Endothelial cell of umbilical vein (primary cell): ENCODE measurements at regions not wholly inside any gene's neighbourhood (a gene's known extent, or its start where the extent isn't known, plus 50 kb on each side); places are given as distances from the start of the nearest gene placed in this dataset.

Experiments
- BruUV-seq: library from RNA; stranded (reverse); fragments of 400-500 nt; replicated peaks from 2 replicates; lab custom pipeline; 2021; lab: Mats Ljungman, UMichigan
- CTCF ChIA-PET: fragments of 300-600, 350-600 bp; sonication (Branson Sonifier 250); formaldehyde crosslinking; loops from one replicate; lab custom pipeline; 2021; ENCODE audit warnings: antibody characterized with exemption, inconsistent platforms; lab: Charles Lee
- POLR2A ChIA-PET: fragments of 300-600, 350-600 bp; sonication (Branson Sonifier 250); formaldehyde crosslinking; loops from one replicate; lab custom pipeline; 2021; ENCODE audit warnings: antibody characterized with exemption, inconsistent platforms; lab: Charles Lee
- DNase-seq: peaks from one replicate; pipeline ENCODE4 v3.0.0-alpha.2; 2011; ENCODE audit warnings: low read depth, low spot score
- FAIRE-seq: peaks from 2 replicates; lab custom pipeline; 2011; peaks lifted over from hg19 to GRCh38; lab: Jason Lieb, UNC
- H2AFZ ChIP-seq: 2 replicates; pipeline ENCODE4 v1.6.0; 2012; ENCODE audit warnings: low read depth, low read length, control low read depth, inconsistent platforms
- H3K27ac ChIP-seq: 2 replicates; pipeline ENCODE4 v1.5.1; 2011; ENCODE audit warnings: low read depth, mild to moderate bottlenecking, control low read depth, low read length, moderate library complexity; ENCODE audit not compliant: insufficient read depth
- H3K27me3 ChIP-seq, 2 experiments: 2 replicates each; pipeline versions ENCODE4 v1.6.0 to v1.6.1; 2011; ENCODE audit warnings: low read length in 2 of 2, mixed read lengths in 1 of 2; ENCODE audit not compliant: control insufficient read depth in 2 of 2, insufficient read depth in 2 of 2
- H3K36me3 ChIP-seq, 2 experiments: 2 replicates in 1 of 2; 3 replicates in 1 of 2; pipeline ENCODE4 v1.5.1; 2011; ENCODE audit warnings: low read length in 2 of 2, mild to moderate bottlenecking in 1 of 2, moderate library complexity in 1 of 2; ENCODE audit not compliant: control insufficient read depth in 2 of 2, insufficient read depth in 2 of 2; ENCODE audit errors: extremely low read depth in 1 of 2
- H3K4me1 ChIP-seq: 3 replicates; pipeline ENCODE4 v1.5.1; 2011; ENCODE audit warnings: mild to moderate bottlenecking, low read length; ENCODE audit not compliant: control insufficient read depth, insufficient read depth; ENCODE audit errors: extremely low read depth
- H3K4me2 ChIP-seq: 2 replicates; pipeline ENCODE4 v1.6.1; 2011; ENCODE audit warnings: low read length, control low read depth, mixed read lengths; ENCODE audit not compliant: insufficient read depth
- H3K4me3 ChIP-seq, 3 experiments: fragments of 200-600 bp in 1 of 3; sonication (generic), shearing (Covaris generic) in 1 of 3; replicated peaks in 1 of 3; 2 replicates each; pipeline ENCODE4 v1.5.1; 2011 to 2016; ENCODE audit warnings: control low read depth in 3 of 3, low read length in 3 of 3, mild to moderate bottlenecking in 2 of 3, inconsistent platforms in 1 of 3, low read depth in 1 of 3, moderate library complexity in 1 of 3; ENCODE audit not compliant: insufficient read depth in 1 of 3
- H3K79me2 ChIP-seq: 2 replicates; pipeline ENCODE4 v1.6.0; 2012; ENCODE audit warnings: low read length, inconsistent platforms; ENCODE audit not compliant: control insufficient read depth, insufficient read depth
- H3K9ac ChIP-seq: replicated peaks from 2 replicates; pipeline ENCODE3; 2011; ENCODE audit warnings: low read length, control low read depth; ENCODE audit not compliant: insufficient read depth; ENCODE audit errors: extremely low read depth
- H3K9me1 ChIP-seq: replicated peaks from 3 replicates; pipeline ENCODE4 v1.6.0; 2011; ENCODE audit warnings: mild to moderate bottlenecking, low read length; ENCODE audit not compliant: control insufficient read depth, insufficient read depth; ENCODE audit errors: extremely low read depth
- H3K9me3 ChIP-seq: replicated peaks from 2 replicates; pipeline ENCODE4 v1.5.1; 2012; ENCODE audit warnings: low read length, inconsistent platforms; ENCODE audit not compliant: control insufficient read depth, insufficient read depth
- H4K20me1 ChIP-seq: replicated peaks from 2 replicates; pipeline ENCODE3; 2011; ENCODE audit warnings: mild to moderate bottlenecking, low read length; ENCODE audit not compliant: control insufficient read depth, insufficient read depth; ENCODE audit errors: extremely low read depth
- CTCF ChIP-seq, 2 donors: IDR thresholded peaks; 1 replicate in 1 of 2; 2 replicates in 1 of 2; pipeline ENCODE4 v1.5.1; 2011; ENCODE audit warnings: low read length in 2 of 2, mild to moderate bottlenecking in 2 of 2, moderate library complexity in 2 of 2, control low read depth in 1 of 2, inconsistent platforms in 1 of 2, low read depth in 1 of 2; ENCODE audit not compliant: insufficient read depth in 1 of 2; ENCODE audit errors: extremely low read depth in 1 of 2
- EZH2 ChIP-seq: IDR thresholded peaks from 2 replicates; pipeline ENCODE4 v1.6.1; 2012; ENCODE audit warnings: borderline replicate concordance, low read depth, mild to moderate bottlenecking, moderate library complexity, low read length, inconsistent platforms; ENCODE audit not compliant: severe bottlenecking
- FOS ChIP-seq: IDR thresholded peaks from 2 replicates; pipeline ENCODE4 v1.6.1; 2011; ENCODE audit warnings: mild to moderate bottlenecking, low read length, moderate library complexity, borderline replicate concordance; ENCODE audit not compliant: insufficient read depth
- GATA2 ChIP-seq: IDR thresholded peaks from 2 replicates; pipeline ENCODE4 v1.7.0; 2011; ENCODE audit warnings: low read depth, mild to moderate bottlenecking, moderate library complexity, mixed read lengths, low read length; ENCODE audit not compliant: insufficient read length, insufficient read depth
- JUN ChIP-seq: IDR thresholded peaks from 2 replicates; pipeline ENCODE4 v1.6.1; 2011; ENCODE audit warnings: borderline replicate concordance, low read depth; ENCODE audit not compliant: insufficient read length, insufficient read depth
- MAX ChIP-seq: IDR thresholded peaks from 2 replicates; pipeline ENCODE4 v1.6.1; 2011; ENCODE audit not compliant: insufficient read depth, insufficient read length
- MYC ChIP-seq: IDR thresholded peaks from one replicate; pipeline ENCODE4 v1.6.1; 2011; ENCODE audit warnings: mild to moderate bottlenecking, low read depth, low read length
- POLR2A ChIP-seq: IDR thresholded peaks from 2 replicates; pipeline ENCODE4 v1.6.1; 2012; ENCODE audit warnings: low read depth, mild to moderate bottlenecking, control low read depth, low read length
- POLR2AphosphoS5 ChIP-seq: IDR thresholded peaks from 2 replicates; pipeline ENCODE4 v1.6.1; 2012; ENCODE audit warnings: low read depth, mild to moderate bottlenecking, control low read depth, low read length, moderate library complexity; ENCODE audit not compliant: insufficient read depth
- dilution Hi-C: fragments of 300-500 bp; cut with MboI; formaldehyde crosslinking; loops from one replicate; pipeline ENCODE4 v1.15.0; 2019; ENCODE audit warnings: low sequenced_read_pairs; ENCODE audit not compliant: extremely low pct_ligation_motif_present
- intact Hi-C: fragments of 100-400 bp; cut with micrococcal nuclease; formaldehyde crosslinking; loops from one replicate; pipeline ENCODE4 v1.10.0; 2022

- Histone ChIP-seq H3K9me3 (no peaks in the 10 kb centered on the region), H3K9ac (no peak overlapping the region), H3K4me3 (no peak overlapping the region), H3K27ac (no peak overlapping the region), H2AFZ (no peak overlapping the region), H3K4me1 (no peaks in the 10 kb centered on the region), H3K27me3 (no peaks in the 10 kb centered on the region), H3K9me1 (no peaks in the 10 kb centered on the region), H3K79me2 (no peaks in the 10 kb centered on the region), H3K36me3 (no peaks in the 10 kb centered on the region), H4K20me1 (no peaks in the 10 kb centered on the region), H3K4me2 (no peak overlapping the region)
- dilution Hi-C loops (no loop called here), intact Hi-C loops (no loop called here)
- FAIRE-seq: no peak
- BruUV-seq: no TSS peak
- CTCF ChIA-PET: interaction anchor here (1.2 to 2.0 kb wide), 3 partner anchors 32 to 106 kb away, joined by 3 to 10 read pairs (median 5); no protein-coding TSS in a partner anchor
- TF ChIP-seq CTCF (IDR thresholded peaks at IDR 0.05; ENCODE audit: extremely low read depth in 1 of 2, insufficient read depth in 1 of 2, low read depth in 1 of 2, low read length in 2 of 2): no peak
- TF ChIP-seq EZH2: no peak
- TF ChIP-seq JUN: no peak
- TF ChIP-seq MAX: no peak
- TF ChIP-seq GATA2: no peak
- no peak for TF ChIP-seq POLR2AphosphoS5
- TF ChIP-seq POLR2A: no peak
- no peak for TF ChIP-seq FOS
- TF ChIP-seq MYC: no peak
- POLR2A ChIA-PET: no interaction called here
- DNase-seq: no peak
Measured at GRCh38 chr13:91184244-91184926, 163.1 kb upstream of the MIR17HG start.
